Neural cell (in vitro differentiated cells): ENCODE measurements at regions not wholly inside any gene's neighbourhood (a gene's known extent, or its start where the extent isn't known, plus 50 kb on each side); places are given as distances from the start of the nearest gene placed in this dataset.

Experiments used
- H2AFZ ChIP-seq: fragments of 200-600, 300-800 bp; sonication (generic), shearing (Covaris generic); 2 replicates; pipeline ENCODE4 v1.6.0; 2014; ENCODE audit warnings: low read depth, mild to moderate bottlenecking, antibody characterized with exemption, low read length, moderate library complexity
- H3F3A ChIP-seq: fragments of 200-600 bp; shearing (Covaris generic); 2 replicates; pipeline ENCODE4 v1.6.1; 2016; ENCODE audit warnings: mild to moderate bottlenecking, moderate library complexity, mixed read lengths, antibody characterized with exemption, low read length; ENCODE audit not compliant: insufficient read depth, poor library complexity, severe bottlenecking
- H3K27ac ChIP-seq: fragments of 200-600, 300-800 bp; sonication (generic), shearing (Covaris generic); 2 replicates; pipeline ENCODE4 v1.5.1; 2014; ENCODE audit warnings: mild to moderate bottlenecking, low read length, moderate library complexity
- H3K27me3 ChIP-seq: fragments of 300-800, 200-600 bp; sonication (generic), shearing (Covaris generic); 2 replicates; pipeline ENCODE4 v1.6.0; 2014; ENCODE audit warnings: mild to moderate bottlenecking, low read depth, low read length, moderate library complexity; ENCODE audit not compliant: insufficient read depth
- H3K36me3 ChIP-seq: fragments of 300-800, 200-600 bp; sonication (generic), shearing (Covaris generic); 2 replicates; pipeline ENCODE4 v1.5.1; 2014; ENCODE audit warnings: mild to moderate bottlenecking, antibody characterized with exemption, low read length, moderate library complexity; ENCODE audit not compliant: insufficient read depth
- H3K4me2 ChIP-seq: fragments of 300-800, 200-600 bp; sonication (generic), shearing (Covaris generic); 2 replicates; pipeline ENCODE4 v1.6.0; 2014; ENCODE audit warnings: mild to moderate bottlenecking, low read length
- H3K4me3 ChIP-seq: fragments of 300-800, 200-600 bp; sonication (generic), shearing (Covaris generic); 2 replicates; pipeline ENCODE4 v1.5.1; 2014; ENCODE audit warnings: mild to moderate bottlenecking, low read length, moderate library complexity
- H3K79me2 ChIP-seq: fragments of 200-600 bp; shearing (Covaris generic); replicated peaks from 2 replicates; pipeline ENCODE4 v1.6.0; 2014; ENCODE audit warnings: mild to moderate bottlenecking, low read length, moderate library complexity; ENCODE audit not compliant: insufficient read depth
- H3K9ac ChIP-seq: fragments of 300-800, 200-600 bp; sonication (generic), shearing (Covaris generic); 2 replicates; pipeline ENCODE4 v1.6.1; 2016; ENCODE audit warnings: mild to moderate bottlenecking, low read length, mixed read lengths
- H3K9me2 ChIP-seq: fragments of 200-600 bp; shearing (Covaris generic); 2 replicates; pipeline ENCODE4 v1.6.1; 2016; ENCODE audit warnings: mild to moderate bottlenecking, low read length, mixed read lengths; ENCODE audit not compliant: insufficient read depth
- H3K9me3 ChIP-seq: fragments of 200-600, 300-800 bp; sonication (generic), shearing (Covaris generic); 2 replicates; pipeline ENCODE4 v1.6.1; 2016; ENCODE audit warnings: mild to moderate bottlenecking, mixed run types, low read length, moderate library complexity, mixed read lengths
- H4K20me1 ChIP-seq: fragments of 200-600 bp; shearing (Covaris generic); 2 replicates; pipeline ENCODE4 v1.6.1; 2016; ENCODE audit warnings: mild to moderate bottlenecking, mixed run types; ENCODE audit not compliant: insufficient read depth
- EP300 ChIP-seq: fragments of 450-650 bp; conservative IDR thresholded peaks from 2 replicates; pipeline ENCODE4 v1.6.1; 2014; ENCODE audit warnings: antibody characterized with exemption, mild to moderate bottlenecking, moderate library complexity; ENCODE audit not compliant: poor library complexity, severe bottlenecking
- EZH2 ChIP-seq: fragments of 200-600, 300-800 bp; shearing (Covaris generic), sonication (generic); IDR thresholded peaks from 2 replicates; pipeline ENCODE4 v1.6.1; 2014; ENCODE audit warnings: antibody characterized with exemption, low read length, borderline replicate concordance, mild to moderate bottlenecking; ENCODE audit not compliant: insufficient read depth, poor library complexity, severe bottlenecking
- MXI1 ChIP-seq: fragments of 450-650 bp; conservative IDR thresholded peaks from 2 replicates; pipeline ENCODE4 v1.6.1; 2014; ENCODE audit warnings: antibody characterized with exemption, mild to moderate bottlenecking; ENCODE audit not compliant: poor library complexity, severe bottlenecking
- POLR2AphosphoS5 ChIP-seq: IDR thresholded peaks from 2 replicates; pipeline ENCODE4 v1.6.1; 2012
- RAD21 ChIP-seq: fragments of 450-650 bp; conservative IDR thresholded peaks from 2 replicates; pipeline ENCODE4 v1.6.1; 2014; ENCODE audit warnings: antibody characterized with exemption, mild to moderate bottlenecking, moderate library complexity
- SMC3 ChIP-seq: fragments of 450-650 bp; conservative IDR thresholded peaks from 2 replicates; pipeline ENCODE4 v1.6.1; 2014; ENCODE audit warnings: antibody characterized with exemption, mild to moderate bottlenecking, moderate library complexity; ENCODE audit not compliant: poor library complexity
- TAF1 ChIP-seq: IDR thresholded peaks from 2 replicates; pipeline ENCODE4 v1.6.1; 2012; ENCODE audit warnings: low read depth
- TF ChIP-seq, protein P1 (sequence below): IDR thresholded peaks from 2 replicates; pipeline ENCODE4 v1.6.1; 2012; ENCODE audit warnings: borderline replicate concordance
- TF ChIP-seq, protein P2 (sequence below): fragments of 450-650 bp; IDR thresholded peaks from 2 replicates; pipeline ENCODE4 v1.5.1; 2014; ENCODE audit warnings: antibody characterized with exemption, mild to moderate bottlenecking, moderate library complexity; ENCODE audit not compliant: poor library complexity, severe bottlenecking

- Histone ChIP-seq H3K9ac (no peak overlapping the region), H3K4me3 (no peak overlapping the region), H3K27me3 (no peaks in the 10 kb centered on the region), H3F3A (no peaks in the 10 kb centered on the region), H2AFZ (no peak overlapping the region), H3K9me2 (no peaks in the 10 kb centered on the region), H3K79me2 (no peaks in the 10 kb centered on the region), H3K27ac (no peak overlapping the region), H3K9me3 (no peaks in the 10 kb centered on the region), H4K20me1 (no peaks in the 10 kb centered on the region), H3K4me2 (no peak overlapping the region), H3K36me3 (no peaks in the 10 kb centered on the region)
- TF ChIP-seq, protein P1, sequence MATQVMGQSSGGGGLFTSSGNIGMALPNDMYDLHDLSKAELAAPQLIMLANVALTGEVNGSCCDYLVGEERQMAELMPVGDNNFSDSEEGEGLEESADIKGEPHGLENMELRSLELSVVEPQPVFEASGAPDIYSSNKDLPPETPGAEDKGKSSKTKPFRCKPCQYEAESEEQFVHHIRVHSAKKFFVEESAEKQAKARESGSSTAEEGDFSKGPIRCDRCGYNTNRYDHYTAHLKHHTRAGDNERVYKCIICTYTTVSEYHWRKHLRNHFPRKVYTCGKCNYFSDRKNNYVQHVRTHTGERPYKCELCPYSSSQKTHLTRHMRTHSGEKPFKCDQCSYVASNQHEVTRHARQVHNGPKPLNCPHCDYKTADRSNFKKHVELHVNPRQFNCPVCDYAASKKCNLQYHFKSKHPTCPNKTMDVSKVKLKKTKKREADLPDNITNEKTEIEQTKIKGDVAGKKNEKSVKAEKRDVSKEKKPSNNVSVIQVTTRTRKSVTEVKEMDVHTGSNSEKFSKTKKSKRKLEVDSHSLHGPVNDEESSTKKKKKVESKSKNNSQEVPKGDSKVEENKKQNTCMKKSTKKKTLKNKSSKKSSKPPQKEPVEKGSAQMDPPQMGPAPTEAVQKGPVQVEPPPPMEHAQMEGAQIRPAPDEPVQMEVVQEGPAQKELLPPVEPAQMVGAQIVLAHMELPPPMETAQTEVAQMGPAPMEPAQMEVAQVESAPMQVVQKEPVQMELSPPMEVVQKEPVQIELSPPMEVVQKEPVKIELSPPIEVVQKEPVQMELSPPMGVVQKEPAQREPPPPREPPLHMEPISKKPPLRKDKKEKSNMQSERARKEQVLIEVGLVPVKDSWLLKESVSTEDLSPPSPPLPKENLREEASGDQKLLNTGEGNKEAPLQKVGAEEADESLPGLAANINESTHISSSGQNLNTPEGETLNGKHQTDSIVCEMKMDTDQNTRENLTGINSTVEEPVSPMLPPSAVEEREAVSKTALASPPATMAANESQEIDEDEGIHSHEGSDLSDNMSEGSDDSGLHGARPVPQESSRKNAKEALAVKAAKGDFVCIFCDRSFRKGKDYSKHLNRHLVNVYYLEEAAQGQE = no peak
- TF ChIP-seq TAF1 (no peak), SMC3 (no peak), EP300 (no peak), RAD21 (no peak), MXI1 (no peak), EZH2 (no peak), POLR2AphosphoS5 (no peak)
- TF ChIP-seq, protein P2, sequence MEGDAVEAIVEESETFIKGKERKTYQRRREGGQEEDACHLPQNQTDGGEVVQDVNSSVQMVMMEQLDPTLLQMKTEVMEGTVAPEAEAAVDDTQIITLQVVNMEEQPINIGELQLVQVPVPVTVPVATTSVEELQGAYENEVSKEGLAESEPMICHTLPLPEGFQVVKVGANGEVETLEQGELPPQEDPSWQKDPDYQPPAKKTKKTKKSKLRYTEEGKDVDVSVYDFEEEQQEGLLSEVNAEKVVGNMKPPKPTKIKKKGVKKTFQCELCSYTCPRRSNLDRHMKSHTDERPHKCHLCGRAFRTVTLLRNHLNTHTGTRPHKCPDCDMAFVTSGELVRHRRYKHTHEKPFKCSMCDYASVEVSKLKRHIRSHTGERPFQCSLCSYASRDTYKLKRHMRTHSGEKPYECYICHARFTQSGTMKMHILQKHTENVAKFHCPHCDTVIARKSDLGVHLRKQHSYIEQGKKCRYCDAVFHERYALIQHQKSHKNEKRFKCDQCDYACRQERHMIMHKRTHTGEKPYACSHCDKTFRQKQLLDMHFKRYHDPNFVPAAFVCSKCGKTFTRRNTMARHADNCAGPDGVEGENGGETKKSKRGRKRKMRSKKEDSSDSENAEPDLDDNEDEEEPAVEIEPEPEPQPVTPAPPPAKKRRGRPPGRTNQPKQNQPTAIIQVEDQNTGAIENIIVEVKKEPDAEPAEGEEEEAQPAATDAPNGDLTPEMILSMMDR = no peak
These were observed 67.5 kb upstream of the S1PR3 start for GRCh38 chr9:88923653-88924288.

DNA sequence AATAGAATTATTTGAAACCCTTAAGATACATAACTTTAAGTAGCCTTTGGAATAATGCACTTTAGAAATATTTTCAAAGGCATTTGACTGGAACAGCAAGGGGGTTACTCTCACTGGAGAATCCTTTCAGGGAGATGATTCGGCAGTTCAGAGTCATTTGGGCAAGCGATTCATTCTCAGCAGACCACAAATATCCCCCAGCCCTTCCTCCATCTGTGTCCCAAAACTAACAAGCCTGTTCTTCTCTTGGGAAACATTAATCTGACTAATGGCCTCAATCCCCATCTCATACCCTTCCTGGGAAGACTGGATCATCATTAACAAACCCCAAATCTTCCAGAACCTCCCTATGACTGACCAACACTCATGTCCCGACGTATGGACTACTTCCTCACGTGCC, 65.8 kb upstream of the S1PR3 start:
- Histone ChIP-seq H3K4me2 (no peak overlapping the region), H3K9me2 (no peaks in the 10 kb centered on the region), H3K27me3 (no peaks in the 10 kb centered on the region), H3F3A (no peaks in the 10 kb centered on the region), H4K20me1 (no peaks in the 10 kb centered on the region), H3K9ac (no peak overlapping the region), H3K27ac (no peak overlapping the region), H3K79me2 (no peaks in the 10 kb centered on the region), H3K36me3 (no peaks in the 10 kb centered on the region), H3K9me3 (no peaks in the 10 kb centered on the region), H3K4me3 (no peak overlapping the region), H2AFZ (no peak overlapping the region)
- TF ChIP-seq, protein P2 = no peak
- TF ChIP-seq MXI1 (no peak), EP300 (no peak), RAD21 (no peak), SMC3 (no peak), POLR2AphosphoS5 (no peak), TAF1 (no peak), EZH2 (no peak)
- TF ChIP-seq, protein P1 = no peak
